Prostate gland (tissue), 2 donors: ENCODE measurements at regions not wholly inside any gene's neighbourhood (a gene's known extent, or its start where the extent isn't known, plus 50 kb on each side); places are given as distances from the start of the nearest gene placed in this dataset.

Source experiments
- CTCF ChIP-seq, 4 experiments: fragments of 200-600 bp in 2 of 4; fragments of 450-650 bp in 2 of 4; sonication (generic) in 2 of 4; IDR thresholded peaks; 1 replicate in 3 of 4; 2 replicates in 1 of 4; pipeline ENCODE4 v1.5.1; 2016 to 2019; ENCODE audit warnings: antibody characterized with exemption in 4 of 4, mild to moderate bottlenecking in 2 of 4, moderate library complexity in 2 of 4
- POLR2AphosphoS5 ChIP-seq: sonication (generic); formaldehyde crosslinking; IDR thresholded peaks from one replicate; pipeline ENCODE4 v1.6.1; 2017; ENCODE audit warnings: antibody characterized with exemption

GRCh38 chr9:12980085-12980851 lies 205.4 kb downstream of the LURAP1L start:
- TF ChIP-seq CTCF (IDR thresholded peaks at IDR 0.05) = no peak
- TF ChIP-seq POLR2AphosphoS5 = no peak
